ENCODE measurements at regions not wholly inside any gene's neighbourhood (a gene's known extent, or its start where the extent isn't known, plus 50 kb on each side); places are given as distances from the start of the nearest gene placed in this dataset.

DNA sequence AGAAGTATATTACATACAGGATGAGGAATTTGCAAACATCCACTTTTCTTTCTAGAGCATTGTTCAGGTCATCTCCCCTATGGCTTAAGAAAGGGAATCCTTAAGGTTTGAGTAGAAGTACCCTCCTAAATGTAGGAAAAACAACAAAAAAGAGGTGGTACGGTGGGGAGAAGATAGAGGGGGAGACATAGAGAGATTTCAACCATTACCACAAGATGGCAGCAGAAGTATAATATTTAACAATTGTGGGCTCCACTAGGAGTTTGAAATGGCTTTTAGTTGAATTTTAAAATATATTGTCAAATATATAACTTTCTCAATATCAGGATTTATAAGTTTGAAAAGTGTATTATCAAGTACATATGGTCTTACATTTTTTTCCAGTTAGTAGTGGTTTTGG, 72.7 kb upstream of the PRKG1 start (continued):
- no peak for TF ChIP-seq EZH2 (IDR thresholded peaks at IDR 0.05)

- BruUV-seq (replicated peaks), result no TSS peak
- intact Hi-C loops (cut with micrococcal nuclease), result loop anchor here (5.0 kb wide), 3 partner anchors 215 to 1775 kb away; no protein-coding TSS in a partner anchor
- DNase-seq (ENCODE audit: low read depth, low spot score), result no peak
- ChIA-PET RAD21 (ENCODE audit: low non-redundant PET in 1 of 2, low total read pairs in 2 of 2, uncharacterized antibody in 2 of 2, unreplicated experiment in 2 of 2) (no interaction called here), CTCF (no interaction called here), POLR2A (no interaction called here)
- TF ChIP-seq REST (IDR thresholded peaks at IDR 0.05; ENCODE audit: low read depth) (no peak), CEBPB (IDR thresholded peaks at IDR 0.05; ENCODE audit: low read depth) (no peak), MAX (IDR thresholded peaks at IDR 0.05) (no peak), SRF (IDR thresholded peaks at IDR 0.05; ENCODE audit: low read depth) (no peak), ZNF274 (IDR thresholded peaks at IDR 0.05; ENCODE audit: low read depth, low read length) (no peak), SIN3A (IDR thresholded peaks at IDR 0.05; ENCODE audit: low read depth) (no peak), JUND (IDR thresholded peaks at IDR 0.05) (no peak), ZBTB33 (IDR thresholded peaks at IDR 0.05; ENCODE audit: extremely low read depth, insufficient replicate concordance, low read length) (no peak), ELF1 (IDR thresholded peaks at IDR 0.05; ENCODE audit: borderline replicate concordance, low read depth) (no peak), TCF7L2 (IDR thresholded peaks at IDR 0.05; ENCODE audit: borderline replicate concordance, extremely low read depth, insufficient read depth, insufficient read length) (no peak), POLR2AphosphoS5 (IDR thresholded peaks at IDR 0.05; ENCODE audit: low read depth, low read length) (no peak), YY1 (IDR thresholded peaks at IDR 0.05; ENCODE audit: extremely low read depth, insufficient replicate concordance, low read depth, low read length) (no peak), CBX3 (IDR thresholded peaks at IDR 0.05; ENCODE audit: low read depth) (no peak), FOSL1 (IDR thresholded peaks at IDR 0.05; ENCODE audit: low read depth) (no peak), EGR1 (IDR thresholded peaks at IDR 0.05; ENCODE audit: low read depth) (no peak)
- TF ChIP-seq, protein P1, sequence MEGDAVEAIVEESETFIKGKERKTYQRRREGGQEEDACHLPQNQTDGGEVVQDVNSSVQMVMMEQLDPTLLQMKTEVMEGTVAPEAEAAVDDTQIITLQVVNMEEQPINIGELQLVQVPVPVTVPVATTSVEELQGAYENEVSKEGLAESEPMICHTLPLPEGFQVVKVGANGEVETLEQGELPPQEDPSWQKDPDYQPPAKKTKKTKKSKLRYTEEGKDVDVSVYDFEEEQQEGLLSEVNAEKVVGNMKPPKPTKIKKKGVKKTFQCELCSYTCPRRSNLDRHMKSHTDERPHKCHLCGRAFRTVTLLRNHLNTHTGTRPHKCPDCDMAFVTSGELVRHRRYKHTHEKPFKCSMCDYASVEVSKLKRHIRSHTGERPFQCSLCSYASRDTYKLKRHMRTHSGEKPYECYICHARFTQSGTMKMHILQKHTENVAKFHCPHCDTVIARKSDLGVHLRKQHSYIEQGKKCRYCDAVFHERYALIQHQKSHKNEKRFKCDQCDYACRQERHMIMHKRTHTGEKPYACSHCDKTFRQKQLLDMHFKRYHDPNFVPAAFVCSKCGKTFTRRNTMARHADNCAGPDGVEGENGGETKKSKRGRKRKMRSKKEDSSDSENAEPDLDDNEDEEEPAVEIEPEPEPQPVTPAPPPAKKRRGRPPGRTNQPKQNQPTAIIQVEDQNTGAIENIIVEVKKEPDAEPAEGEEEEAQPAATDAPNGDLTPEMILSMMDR (IDR thresholded peaks at IDR 0.05 in 2 of 3, conservative IDR thresholded peaks at IDR 0.05 in 1 of 3; ENCODE audit: borderline replicate concordance in 1 of 3, insufficient read depth in 1 of 3, low read depth in 2 of 3, low read length in 2 of 3), result no peak
- Histone ChIP-seq H3K9me3 (ENCODE audit: control insufficient read depth in 1 of 2, insufficient read depth in 1 of 2, low read depth in 1 of 2, low read length in 2 of 2) (no peaks in the 10 kb centered on the region), H3K9ac (ENCODE audit: low read length) (no peak overlapping the region), H3K27ac (ENCODE audit: low read depth, low read length) (no peak overlapping the region), H3K79me2 (ENCODE audit: insufficient read depth, low read length) (no peaks in the 10 kb centered on the region), H3K9me2 (ENCODE audit: insufficient read depth) (no peaks in the 10 kb centered on the region), H3K27me3 (ENCODE audit: insufficient read depth, low read length) (peaks cover 7% of the 10 kb centered on the region), H4K20me1 (ENCODE audit: insufficient read depth) (no peaks in the 10 kb centered on the region), H3K4me3 (replicated peaks in 1 of 2; ENCODE audit: low read depth in 1 of 2, low read length in 2 of 2) (no peak overlapping the region), H3K36me3 (ENCODE audit: control insufficient read depth in 1 of 2, insufficient read depth in 2 of 2, low read length in 2 of 2) (no peaks in the 10 kb centered on the region), H3K4me2 (ENCODE audit: low read length) (no peak overlapping the region), H2AFZ (ENCODE audit: low read depth, low read length, poor library complexity, severe bottlenecking) (no peak overlapping the region), H3K4me1 (ENCODE audit: control insufficient read depth in 1 of 2, insufficient read depth in 2 of 2, low read length in 2 of 2) (no peaks in the 10 kb centered on the region)
- ATAC-seq, result no peak
Measured at GRCh38 chr10:51002469-51002868, 71.8 kb upstream of the PRKG1 start.
